GM19025 (cell line): ENCODE measurements at regions not wholly inside any gene's neighbourhood (a gene's known extent, or its start where the extent isn't known, plus 50 kb on each side); places are given as distances from the start of the nearest gene placed in this dataset.
"Not testable (repeated sequence)": the region's sequence is repeated elsewhere in the genome, so short reads cannot be mapped to it uniquely, and the experiment has no call there.

Source experiments
- ATAC-seq: cut with Tn5 transposase; IDR thresholded peaks from one replicate; pipeline ENCODE4 v1.9.1; 2021; ENCODE audit warnings: mild to moderate bottlenecking, low read depth, moderate library complexity; ENCODE audit not compliant: unreplicated experiment

DNA sequence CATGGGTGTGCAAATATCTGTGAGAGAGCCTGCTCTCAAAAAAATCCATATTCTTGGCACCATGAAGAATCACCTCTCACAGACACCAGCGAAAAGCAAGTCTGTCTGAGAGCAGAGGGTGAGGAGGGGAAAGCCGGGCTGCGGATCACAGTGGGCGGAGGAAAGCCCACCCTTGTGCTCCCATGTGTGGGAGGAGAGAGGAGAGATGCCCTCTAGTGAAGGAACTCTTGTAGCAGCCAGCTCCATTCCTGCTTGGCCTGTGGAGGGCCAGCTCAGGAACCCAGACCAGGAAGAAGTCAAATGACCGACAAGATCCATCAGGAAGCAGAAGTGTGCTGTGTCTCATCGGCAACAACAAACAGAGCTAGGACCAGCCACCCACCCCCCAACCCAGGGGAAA is 321.7 kb upstream of the PLGLB1 start:
- ATAC-seq: not testable (repeated sequence)

DNA sequence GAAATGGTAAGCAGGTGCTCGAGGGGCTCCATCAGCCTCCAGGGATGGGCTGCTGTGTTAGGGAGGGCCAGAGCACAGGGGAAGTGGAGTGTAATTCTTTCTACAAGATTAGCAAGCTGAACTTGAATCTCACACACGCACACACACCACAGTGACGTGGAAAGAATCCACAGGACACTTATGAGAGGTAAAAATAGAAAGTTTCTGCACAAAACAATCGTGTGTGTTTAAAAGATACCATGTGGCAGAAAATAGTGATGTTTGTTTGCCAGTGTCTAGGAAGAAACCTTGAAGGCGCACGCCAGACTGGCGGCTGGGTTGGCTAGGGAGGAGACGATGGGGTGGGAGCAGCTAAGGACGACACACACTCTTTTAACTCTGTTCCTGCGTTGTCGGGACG is 323.6 kb upstream of the PLGLB1 start:
- not testable (repeated sequence) for ATAC-seq

GRCh38 chr2:87348556-87348955 is 326.9 kb upstream of the PLGLB1 start:
- ATAC-seq: not testable (repeated sequence)

- ATAC-seq: not testable (repeated sequence)
Observed at GRCh38 chr2:87349006-87349405, 327.4 kb upstream of the PLGLB1 start.

DNA sequence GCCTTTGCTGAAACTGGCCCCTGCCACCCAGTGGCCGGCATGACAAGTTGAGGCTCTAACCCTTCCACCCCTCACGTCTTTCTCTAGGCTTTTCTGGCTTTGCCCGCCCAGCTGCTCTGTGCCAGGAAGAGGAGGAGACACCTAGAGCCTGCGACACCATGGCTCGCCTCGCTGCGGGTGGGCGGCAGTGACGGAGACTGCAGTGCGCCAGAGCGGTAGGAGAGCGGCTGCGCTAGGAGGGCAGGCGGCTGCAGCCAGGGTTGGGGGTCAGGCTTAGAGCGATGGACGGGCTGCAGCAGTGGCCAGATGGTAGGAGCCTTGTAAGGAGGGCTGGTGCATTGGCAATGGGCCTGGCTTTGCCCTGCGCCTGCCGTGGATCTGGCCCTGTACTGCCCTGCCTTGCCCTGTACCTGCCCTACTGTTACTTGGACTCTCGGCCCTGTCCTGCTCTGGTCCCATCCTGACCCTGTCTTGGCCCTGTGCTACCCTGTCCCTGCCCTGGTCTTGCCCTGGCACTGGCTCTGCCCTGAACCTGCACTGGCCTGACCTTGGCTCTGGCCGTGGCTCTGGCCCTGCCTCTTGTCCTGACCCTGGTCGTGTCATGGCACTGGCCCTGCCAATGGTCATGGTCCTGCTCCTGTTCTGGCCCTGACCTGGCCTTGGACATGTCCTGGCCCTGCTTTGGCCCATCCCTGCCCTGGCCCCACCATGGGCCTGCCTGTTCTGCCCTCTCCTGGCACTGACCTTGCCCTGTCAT is 330.7 kb upstream of the PLGLB1 start:
- not testable (repeated sequence) for ATAC-seq

- ATAC-seq: not testable (repeated sequence)
Observed at GRCh38 chr2:87353408-87353807, 331.8 kb upstream of the PLGLB1 start.

- ATAC-seq: not testable (repeated sequence)
Observed at GRCh38 chr2:87354102-87354501, 332.5 kb upstream of the PLGLB1 start.

GRCh38 chr2:87360250-87360649 is 338.6 kb upstream of the PLGLB1 start:
- ATAC-seq: not testable (repeated sequence)

DNA sequence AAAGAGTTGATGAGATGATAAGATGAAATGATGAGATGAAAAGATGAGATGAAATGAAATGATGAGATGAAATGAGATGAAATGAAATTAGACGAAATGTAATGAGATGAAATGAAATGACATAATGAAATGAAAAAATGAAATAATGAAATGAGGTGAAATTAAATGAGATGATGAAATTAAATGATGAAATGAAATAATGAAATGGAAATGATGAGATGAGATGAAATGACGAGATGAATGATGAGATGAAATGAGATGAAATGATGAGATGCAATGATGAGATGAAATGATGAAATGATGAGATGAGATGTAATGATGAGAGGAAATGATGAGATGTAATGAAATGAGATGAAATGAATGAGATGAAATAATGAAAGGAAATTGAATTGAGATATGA is 339.3 kb upstream of the PLGLB1 start:
- not testable (repeated sequence) for ATAC-seq

DNA sequence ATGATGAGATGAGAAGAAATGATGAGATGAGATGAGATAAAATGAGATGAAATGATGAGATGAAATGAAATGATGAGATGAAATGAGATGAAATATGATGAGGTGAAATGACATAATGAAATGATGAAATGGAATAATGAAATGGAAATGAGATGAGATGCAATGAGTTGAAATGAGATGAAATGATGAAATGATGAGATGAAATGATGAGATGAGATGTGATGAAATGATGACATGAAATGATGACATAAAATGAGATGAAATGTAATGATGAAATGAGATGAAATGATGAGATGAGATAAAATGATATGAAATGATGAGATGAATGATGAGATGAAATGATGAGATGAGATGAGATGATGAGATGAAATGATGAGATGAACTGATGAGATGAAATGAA is 340.2 kb upstream of the PLGLB1 start:
- ATAC-seq: not testable (repeated sequence)

- not testable (repeated sequence) for ATAC-seq
Observed at GRCh38 chr2:87364379-87364778, 342.7 kb upstream of the PLGLB1 start.

- not testable (repeated sequence) for ATAC-seq
Observed at GRCh38 chr2:87365038-87365437, 343.4 kb upstream of the PLGLB1 start.

DNA sequence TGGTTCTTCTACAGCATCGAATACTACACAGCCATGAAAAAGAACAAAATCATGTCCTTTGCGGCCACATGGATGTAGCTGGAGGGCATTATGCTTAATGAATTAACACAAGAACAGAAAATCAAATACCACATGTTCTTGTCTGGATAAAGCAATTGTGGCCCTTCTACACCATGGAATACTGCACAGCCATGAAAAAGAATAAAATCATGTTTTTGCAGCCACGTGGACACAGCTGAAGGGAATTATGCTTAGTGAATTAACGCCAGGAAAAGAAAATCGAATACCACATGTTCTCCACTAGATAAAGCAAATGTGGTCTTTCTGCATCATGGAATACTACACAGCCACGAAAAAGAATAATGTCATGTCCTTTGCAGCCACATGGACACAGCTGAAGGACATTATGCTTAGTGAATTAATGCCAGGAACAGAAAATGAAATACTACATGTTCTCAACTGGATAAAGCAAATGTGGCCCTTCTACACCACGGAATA is 361.8 kb upstream of the PLGLB2 start:
- ATAC-seq: not testable (repeated sequence)

DNA sequence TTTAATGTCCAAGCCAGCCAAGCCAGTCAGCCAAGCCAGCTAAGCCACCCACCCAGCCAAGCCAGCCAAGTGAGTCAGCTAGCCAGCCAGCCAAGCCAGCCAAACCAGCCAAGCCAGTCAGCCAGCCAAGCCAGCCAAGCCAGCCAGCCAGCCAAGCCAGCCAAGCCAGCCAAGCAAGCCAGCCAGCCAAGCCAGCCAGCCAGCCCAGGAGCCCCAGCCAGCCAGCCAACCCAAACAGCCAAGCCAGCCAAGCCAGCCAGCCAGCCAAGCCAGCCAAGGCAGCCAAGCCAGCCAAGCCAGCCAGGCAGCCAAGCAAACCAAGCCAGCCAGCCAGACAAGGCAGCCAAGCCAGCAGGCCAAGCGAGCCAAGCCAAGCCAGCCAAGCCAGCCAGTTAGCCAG is 352.1 kb upstream of the PLGLB2 start:
- not testable (repeated sequence) for ATAC-seq

DNA sequence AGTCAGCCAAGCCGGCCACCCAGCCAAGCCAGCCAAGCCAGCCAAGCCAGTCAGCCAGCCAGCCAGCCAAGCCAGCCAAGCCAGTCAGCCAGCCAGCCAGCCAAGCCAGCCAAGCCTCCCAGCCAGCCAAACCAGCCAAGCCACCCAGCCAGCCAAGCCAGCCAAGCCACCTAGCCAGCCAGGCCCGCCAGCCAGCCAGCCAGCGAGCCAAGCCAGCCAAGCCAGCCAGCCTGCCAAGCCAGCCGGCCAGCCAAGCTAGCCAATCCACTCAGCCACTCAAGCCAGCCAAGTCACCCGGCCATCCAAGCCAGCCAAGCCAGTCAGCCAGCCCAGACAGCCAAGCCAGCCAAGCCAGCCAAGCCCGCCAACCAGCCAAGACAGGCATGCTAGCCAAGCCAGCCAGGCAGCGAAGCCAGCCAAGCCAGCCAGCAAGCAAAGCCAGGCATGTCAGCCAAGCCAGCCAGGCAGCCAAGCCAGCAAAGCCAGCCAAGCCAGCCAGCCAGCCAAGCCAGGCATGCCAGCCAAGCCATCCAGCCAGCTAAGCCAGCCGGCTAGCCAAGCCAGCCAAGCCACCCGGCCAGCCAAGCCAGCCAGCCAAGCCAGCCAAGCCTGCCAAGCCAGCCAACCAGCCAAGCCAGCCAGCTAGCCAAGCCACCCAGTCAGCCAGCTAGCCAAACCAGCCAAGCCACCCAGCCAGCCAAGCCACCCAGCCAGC is 351.2 kb upstream of the PLGLB2 start:
- not testable (repeated sequence) for ATAC-seq

GRCh38 chr2:87397276-87398065 is 350.4 kb upstream of the PLGLB2 start:
- ATAC-seq: not testable (repeated sequence)

DNA sequence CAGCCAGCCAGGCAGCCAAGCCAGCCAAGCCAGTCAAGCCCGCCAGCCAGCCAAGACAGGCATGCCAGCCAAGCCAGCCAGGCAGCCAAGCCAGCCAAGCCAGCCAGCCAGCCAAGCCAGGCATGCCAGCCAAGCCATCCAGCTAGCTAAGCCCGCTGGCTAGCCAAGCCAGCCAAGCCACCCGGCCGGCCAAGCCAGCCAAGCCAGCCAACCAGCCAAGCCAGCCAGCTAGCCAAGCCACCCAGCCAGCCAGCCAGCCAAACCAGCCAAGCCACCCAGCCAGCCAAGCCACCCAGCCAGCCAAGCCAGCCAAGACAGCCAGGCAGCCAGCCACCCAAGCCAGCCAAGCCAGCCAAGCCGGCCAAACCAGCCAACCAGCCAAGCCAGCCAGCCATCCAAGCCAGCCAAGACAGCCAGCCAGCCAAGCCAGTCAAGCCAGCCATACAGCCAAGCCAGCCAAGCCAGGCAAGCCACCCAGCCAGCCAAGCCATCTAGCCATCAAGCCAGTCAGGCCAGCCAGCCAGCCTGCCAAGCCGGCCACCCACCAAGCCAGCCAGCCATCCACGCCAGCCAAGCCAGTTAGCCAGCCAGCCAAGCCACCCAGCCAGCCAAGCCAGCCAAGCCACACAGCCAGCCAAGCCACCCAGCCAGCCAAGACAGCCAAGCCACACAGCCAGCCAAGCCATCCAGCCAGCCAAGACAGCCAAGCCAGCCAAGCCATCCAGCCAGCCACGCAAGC is 349.2 kb upstream of the PLGLB2 start:
- ATAC-seq: not testable (repeated sequence)

- no peak for ATAC-seq
Observed at GRCh38 chr2:87401726-87402345, 346.1 kb upstream of the PLGLB2 start.

GRCh38 chr2:87403893-87404175 is 344.1 kb upstream of the PLGLB2 start:
- no peak for ATAC-seq
